GM11168 (cell line): ENCODE measurements at regions not wholly inside any gene's neighbourhood (a gene's known extent, or its start where the extent isn't known, plus 50 kb on each side); places are given as distances from the start of the nearest gene placed in this dataset.
"Not testable (repeated sequence)": the region's sequence is repeated elsewhere in the genome, so short reads cannot be mapped to it uniquely, and the experiment has no call there.

Experiments used
- in situ Hi-C: fragments of 300-500 bp; cut with MboI; formaldehyde crosslinking; loops from one replicate; pipeline ENCODE4 v1.12.0; 2022; ENCODE audit warnings: low sequenced_read_pairs; ENCODE audit not compliant: unreplicated experiment

DNA sequence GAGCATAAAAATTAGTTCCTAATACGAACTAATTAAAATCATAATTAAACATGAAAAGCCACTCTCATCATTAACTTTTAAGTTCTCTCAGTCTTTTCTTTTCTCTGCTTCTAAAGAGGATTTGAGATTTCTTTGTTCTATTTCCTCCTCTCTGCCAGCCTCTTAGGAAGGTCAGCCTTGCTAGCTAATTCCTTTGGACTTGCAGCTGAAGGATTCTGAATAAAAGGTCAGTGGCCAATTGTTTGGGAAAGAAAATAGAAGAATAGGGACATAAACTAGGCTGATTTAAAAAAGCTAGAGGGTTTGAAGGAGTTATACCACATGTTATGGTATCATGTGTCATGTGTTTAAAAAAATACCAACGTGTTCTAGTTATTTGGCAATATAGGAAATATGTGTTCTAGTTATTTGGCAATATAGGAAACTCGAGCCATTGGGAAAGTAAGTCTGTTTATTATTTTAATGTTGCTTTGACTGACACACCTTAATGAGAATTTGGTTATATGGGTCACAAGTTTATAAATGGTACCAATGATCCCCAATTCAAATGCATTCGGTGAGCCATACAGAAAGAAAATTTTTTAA, 1668.7 kb upstream of the PCDH7 start:
- in situ Hi-C loops, result no loop called here

DNA sequence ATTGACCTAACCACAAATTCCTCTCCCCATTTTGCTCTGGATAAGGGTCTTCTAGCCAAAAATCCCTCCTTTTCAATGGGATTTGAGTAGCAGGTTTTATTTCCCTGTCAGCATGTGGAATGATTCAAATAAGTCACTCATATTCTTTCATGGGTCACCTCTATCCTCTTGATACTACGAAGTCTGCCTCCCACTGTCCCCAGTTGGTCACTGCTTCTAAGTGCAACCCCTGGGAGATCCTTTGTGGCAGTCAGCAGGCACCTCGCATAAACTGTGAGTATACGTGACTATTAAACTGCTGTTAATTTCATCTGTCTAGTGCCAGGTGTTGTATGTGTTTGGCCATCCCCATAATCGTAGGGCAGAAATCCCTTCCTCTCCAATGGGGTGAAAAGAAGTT, 1667.9 kb upstream of the PCDH7 start:
- in situ Hi-C loops, result no loop called here

DNA sequence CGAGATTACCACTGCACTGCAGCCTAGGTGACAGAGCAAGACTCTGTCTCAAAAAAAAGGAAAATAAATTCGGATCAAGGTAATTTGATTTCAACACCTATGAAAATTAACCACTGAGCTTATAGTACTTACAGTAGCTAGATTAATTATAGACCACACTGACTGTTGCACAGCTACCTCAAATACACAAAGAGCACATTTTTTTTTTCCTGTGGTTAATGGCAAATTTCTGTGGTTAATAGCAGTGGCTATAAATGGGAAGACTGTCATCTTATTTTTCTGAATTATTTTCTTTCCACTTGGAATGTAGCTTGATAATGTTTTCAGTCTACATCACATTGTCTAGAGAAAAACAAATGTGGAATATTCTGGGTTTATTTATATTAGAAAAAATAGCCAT, 1661.6 kb upstream of the PCDH7 start:
- in situ Hi-C loops, result no loop called here

DNA sequence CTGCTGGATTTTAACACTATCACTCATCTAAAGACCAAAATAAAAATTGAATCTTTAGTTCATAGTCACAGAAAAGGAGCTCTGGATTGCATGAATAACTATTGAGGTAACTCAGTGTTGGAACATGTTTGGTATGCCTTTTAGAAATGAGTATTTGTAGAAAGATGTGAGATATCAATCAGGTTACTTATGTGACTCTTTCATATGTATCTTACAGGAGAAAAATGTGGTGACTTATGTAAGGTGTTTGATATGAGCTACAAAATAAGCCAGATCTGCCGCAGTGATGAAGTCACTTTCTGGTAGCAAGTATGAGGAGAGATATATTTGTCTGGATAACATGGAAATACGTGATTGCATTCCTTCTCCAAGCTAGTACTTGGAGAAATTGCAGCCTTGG, 1653.3 kb upstream of the PCDH7 start:
- in situ Hi-C loops, result no loop called here

DNA sequence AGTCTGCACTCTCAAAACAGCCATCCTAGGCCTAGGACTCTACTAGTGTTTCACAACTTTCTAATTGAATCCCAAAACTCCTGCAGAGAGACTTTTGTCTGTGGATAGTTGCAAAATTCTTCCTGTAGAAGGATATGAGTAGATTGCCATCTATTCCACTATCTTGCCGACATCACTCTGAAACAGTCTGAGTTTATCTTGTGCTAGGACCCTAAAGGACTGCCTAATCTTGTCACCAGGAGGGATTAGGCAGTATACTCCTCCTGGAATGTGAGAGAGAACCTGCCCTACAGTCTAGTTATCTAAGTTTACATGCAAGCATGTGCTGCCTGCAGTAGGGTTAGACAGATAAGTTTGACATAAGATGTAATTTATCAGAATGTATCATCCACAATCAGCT, 1646.6 kb upstream of the PCDH7 start:
- in situ Hi-C loops, result no loop called here

DNA sequence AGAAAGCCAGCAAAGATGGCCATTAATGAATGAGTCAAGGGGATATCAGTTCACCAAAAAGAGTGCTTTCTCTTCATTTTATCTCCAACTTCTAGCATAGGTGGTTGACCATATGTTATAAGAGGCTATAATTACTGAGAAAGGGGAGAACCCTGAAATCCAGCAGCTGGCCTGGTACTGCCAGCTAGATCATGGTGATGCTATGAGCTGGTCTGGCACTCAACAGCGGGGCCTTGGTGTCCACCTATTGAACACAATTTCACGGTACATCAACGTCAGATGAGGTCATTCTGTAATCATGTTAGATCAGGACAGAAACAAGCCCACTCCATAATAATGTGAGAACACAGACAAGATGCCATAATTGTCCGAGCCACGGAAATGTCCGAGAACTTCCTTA, 1644.8 kb upstream of the PCDH7 start:
- in situ Hi-C loops, result no loop called here

DNA sequence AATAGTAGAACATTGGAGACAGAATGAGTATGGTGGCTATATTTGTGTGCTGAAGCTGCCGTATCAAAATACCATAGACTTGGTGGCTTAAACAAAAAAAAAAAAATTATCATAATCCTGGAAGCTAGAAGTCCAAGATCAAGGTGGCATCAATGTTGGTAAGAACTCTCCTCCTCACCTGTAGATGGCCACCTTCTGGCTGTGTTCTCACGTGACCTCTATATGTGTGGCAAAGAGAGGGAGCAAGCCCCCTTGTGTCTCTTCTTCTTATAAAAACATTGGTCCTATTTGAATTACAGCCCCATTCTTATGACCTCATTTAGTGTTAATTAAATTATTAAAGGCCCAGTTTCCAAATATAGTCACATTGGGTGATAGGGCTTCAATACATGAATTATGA, 1640.9 kb upstream of the PCDH7 start:
- in situ Hi-C loops, result no loop called here

DNA sequence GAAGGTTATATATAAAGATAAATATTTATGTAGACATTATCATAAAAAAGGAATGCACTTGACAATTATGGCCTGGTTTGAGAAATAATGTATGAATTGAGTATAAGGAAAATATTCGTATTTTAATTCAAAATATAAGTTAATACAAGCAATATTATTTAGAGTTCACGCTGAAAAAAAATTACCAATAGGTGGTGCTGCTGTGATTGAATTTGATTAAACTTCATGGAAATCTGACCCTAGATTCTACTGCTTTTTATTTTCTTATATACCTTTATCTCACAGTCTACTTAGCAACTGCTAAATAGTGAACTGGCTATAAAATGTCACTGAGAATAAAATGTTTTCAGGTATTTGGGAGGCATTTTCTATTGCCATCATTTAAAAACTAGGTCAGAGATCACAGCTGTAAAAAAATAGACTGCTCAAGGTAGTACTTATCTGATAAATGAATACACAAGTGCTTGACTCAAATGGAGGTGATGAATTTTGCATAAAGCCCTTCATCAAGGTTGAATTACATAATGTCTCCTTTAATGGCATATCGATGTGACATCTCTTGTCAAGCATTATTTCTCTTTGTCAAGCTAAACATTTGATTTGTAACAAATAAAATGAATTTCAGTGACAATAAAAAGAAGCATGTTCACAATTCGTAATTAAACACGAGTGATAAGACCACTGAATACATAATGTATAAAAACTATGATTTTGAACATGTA, 1638.8 kb upstream of the PCDH7 start:
- in situ Hi-C loops, result no loop called here

DNA sequence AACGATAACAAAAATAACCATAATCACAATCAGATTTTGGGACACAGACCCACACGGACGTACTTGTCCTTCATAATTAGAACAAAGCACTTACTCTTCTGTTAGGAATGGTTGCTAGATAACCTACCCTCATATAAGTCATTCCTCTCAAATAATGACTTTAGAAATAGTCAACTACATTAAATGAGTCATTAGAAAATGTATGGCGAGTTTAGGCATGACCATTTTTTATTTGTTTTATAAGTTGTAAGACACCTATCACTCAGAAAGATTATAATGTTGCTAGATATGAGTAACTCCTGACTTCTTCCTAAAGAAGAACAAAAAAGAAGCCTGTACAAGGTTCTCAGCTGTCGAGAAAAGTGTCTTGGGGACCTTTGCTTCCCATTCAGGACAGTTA, 1637.5 kb upstream of the PCDH7 start:
- in situ Hi-C loops, result no loop called here

DNA sequence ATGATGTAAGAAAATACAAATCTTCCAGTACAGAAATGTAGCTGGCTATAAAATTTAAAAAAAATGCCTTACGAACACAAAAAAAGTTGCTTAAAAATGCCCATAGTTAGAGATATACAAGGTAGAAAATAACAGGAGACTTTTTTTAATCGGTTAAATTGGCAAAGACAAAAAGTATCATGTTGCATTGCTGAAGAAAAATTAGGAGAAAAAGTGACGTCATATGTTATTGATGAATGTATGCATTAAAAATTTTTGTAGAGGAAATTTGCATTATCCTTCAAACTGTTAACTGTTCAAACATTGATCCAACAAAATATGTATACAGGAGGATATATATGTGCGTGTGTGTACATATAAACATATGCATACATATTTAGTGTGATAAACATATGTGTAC, 1634.4 kb upstream of the PCDH7 start:
- in situ Hi-C loops, result no loop called here

DNA sequence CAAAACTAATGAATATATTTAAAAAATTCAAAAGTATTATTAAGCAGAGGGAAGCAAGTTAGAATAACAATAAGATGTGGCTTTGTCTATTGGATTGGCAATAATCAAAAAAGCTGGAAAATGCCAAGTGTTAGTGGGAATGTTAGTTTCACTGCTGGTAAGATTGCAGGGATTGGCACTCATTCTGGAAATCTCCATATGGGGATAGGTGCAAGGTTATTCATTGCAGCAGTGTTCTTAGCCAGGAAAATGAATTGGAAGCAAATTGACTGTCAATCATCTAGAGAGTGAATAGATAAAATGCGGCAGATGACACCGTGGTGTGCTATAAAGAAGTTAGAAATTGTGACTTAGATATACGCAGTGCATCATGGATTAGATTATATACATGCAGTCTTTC, 1615.5 kb upstream of the PCDH7 start:
- in situ Hi-C loops, result no loop called here

DNA sequence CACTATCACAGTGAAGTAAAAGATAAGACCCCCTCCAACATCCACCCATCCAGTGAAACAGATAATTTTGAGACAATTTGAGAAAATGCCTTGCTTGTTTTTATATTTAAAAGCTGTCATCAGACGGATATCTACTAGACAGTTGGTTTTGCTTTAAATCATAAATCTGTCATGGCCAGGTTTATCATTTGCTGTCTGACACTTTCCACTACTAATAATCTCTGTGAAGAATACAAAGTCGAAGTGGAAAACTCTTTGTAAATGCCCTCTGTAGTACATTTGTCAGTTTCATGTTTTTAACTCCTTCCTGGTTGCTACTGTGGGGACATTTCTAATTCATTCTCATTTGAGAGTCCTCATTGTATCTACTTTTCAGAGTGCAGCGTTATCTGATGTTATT, 1606.2 kb upstream of the PCDH7 start:
- in situ Hi-C loops, result no loop called here

DNA sequence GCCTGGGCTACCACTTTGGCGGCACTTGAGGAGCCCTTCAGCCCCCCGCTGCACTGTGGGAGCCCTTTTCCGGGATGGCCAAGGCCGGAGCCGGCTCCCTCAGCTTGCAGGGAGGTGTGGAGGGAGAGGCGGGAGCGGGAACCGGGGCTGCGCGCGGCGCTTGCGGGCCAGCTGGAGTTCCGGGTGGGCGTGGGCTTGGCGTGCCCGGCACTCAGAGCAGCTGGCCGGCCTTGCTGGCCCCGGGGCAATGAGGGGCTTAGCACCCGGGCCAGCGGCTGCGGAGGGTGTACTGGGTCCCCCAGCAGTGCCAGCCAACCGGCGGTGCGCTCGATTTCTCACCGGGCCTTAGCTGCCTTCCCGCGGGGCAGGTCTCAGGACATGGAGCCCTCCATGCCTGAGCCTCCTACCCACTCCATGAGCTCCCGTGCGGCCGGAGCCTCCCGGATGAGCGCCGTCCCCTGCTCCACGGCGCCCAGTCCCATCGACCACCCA, 1602.9 kb upstream of the PCDH7 start:
- in situ Hi-C loops, result not testable (repeated sequence)

DNA sequence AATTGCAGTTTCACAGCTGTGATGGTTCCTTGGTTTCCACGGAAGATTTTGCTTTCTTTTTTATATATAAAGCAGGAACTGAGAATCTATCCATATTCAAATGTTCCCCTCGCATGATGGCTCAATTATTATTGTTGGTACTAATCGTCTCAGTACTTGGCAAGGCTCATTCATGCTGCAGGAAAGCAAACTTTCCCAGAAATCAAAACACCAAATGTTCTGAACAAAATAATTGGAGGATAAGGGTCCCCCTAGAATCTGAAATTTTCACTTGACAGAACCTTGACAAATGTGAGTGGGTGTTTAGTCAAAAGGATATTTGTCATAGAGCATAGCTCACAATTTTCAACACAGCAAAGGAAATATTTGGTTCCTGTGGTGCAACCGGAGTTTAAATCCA, 1598.6 kb upstream of the PCDH7 start:
- in situ Hi-C loops, result no loop called here

DNA sequence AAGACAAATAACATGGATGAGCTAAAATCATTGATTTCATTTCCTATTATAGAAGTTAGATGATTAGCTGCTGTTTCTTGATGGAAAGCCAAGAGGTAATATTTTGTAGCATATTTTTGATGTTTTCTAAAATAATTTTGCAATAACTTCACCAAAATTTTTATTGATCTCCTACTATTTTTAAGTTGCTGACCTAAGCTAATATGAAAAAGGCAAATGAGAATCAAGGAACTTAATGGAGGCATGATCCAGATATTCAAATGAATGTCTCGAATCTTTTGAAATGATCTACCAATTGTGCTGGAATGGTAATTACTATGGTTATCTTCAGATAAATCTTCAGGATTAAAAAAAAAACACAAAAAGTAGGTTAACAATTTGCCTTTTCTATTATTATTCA, 1591.4 kb upstream of the PCDH7 start:
- in situ Hi-C loops, result no loop called here

DNA sequence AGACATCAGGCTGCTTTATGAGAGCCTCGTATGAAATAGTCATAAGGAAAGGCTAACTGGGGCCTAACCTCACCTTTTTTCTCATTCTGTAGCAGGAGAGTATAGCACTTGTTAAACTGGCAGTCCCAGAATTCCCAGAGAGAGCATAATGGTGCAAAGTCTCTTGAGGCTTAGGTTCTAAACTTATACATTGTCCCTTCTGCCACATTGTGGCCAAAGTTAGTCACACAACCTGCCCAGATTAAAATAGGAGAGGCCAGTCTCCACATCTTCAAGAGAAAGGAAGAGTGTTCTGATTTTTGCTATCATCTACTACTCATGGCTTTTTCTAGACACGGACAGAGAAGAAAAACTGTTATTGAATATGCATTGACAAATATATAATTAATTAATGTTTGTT, 1588.9 kb upstream of the PCDH7 start:
- in situ Hi-C loops, result no loop called here

DNA sequence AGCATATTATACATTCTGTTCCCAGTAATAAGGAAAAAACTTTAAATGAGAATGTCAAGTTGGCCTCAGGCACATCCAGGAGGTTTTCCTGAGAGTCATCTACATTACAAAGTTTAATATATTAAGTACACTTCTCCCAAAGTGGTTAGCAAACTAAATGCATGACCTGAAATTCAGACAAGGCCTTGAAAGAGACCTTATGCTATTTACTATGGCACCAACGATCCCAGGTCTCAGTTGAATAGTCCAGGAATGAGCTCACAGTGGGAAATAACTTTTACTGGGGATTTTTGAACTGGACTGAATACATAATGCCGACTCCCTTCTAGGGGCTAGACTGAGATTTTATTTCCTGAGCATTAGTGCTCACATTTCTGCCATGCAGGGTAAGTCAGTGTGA, 1577.5 kb upstream of the PCDH7 start:
- in situ Hi-C loops, result no loop called here

DNA sequence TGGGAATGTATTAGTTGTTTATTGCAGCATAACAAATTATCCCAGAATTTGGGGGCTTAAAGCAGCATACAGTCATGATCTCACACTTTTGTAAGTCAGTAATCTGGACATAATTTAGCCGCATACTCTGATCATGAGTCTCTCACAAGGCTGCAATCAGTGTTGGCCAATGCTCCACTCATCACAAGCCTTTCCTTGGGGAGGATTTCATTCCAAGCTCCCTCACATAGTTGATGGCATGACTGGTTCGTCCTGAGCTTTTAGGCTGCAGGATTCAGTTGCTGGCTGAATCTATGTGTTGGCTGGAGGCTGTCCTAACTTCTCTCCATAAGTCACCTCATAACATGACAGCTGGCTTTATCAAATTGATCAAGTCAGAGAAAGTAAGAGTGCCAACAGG, 1568.6 kb upstream of the PCDH7 start:
- in situ Hi-C loops, result no loop called here

DNA sequence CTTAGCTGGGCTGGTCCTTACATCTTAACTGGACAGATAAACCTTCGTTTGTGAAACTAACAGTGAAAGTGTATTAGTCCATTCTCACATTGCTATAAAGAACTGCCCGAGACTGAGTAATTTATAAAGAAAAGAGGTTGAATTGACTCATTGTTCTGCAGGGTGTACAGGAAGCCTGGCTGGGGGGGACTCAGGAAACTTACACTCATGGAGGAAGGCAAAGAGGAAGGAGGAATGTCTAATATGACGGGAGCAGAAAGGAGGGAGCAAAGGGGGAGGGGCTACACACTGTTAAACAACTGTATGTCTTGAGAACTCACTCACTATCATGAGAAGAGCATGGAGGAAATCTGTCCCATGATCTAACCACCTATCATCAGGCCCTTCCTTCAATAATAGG, 1566.5 kb upstream of the PCDH7 start:
- in situ Hi-C loops, result no loop called here

DNA sequence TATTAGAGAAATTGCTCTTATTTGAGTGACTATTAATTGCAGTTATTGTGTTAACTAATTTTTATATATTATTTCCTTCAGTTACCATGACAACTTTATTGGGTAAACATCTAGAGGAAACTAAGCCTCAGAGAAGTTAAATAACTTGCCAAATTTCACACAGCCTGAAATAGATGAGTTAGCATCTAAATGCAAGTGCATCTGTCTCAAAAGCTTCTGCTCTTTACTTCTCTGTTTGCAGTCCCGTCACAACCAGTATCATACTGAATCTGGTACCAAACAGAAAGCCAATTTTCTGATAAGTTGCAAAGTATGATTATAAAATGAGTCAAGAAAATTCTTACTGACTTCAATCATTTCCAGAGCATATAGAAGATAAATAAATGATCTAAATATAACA, 1544.9 kb upstream of the PCDH7 start:
- in situ Hi-C loops, result no loop called here

DNA sequence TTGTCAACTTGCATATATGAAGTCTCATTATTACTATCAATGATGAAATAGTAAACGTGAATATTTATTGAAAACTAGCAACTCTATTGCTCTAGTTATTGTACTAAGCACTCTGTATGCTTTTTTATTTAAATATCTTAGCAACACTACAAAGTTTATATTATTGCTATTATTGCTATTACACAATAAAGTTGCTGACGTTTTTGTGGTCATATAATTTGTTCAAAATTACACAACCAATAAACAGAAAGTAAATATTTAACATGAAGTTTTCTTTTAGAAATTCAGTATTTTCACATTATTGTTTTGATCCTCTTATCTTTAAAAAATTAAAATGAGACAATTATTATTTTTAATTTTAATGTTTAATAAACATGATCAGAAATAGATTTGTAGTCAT, 1521.1 kb upstream of the PCDH7 start:
- in situ Hi-C loops, result no loop called here

DNA sequence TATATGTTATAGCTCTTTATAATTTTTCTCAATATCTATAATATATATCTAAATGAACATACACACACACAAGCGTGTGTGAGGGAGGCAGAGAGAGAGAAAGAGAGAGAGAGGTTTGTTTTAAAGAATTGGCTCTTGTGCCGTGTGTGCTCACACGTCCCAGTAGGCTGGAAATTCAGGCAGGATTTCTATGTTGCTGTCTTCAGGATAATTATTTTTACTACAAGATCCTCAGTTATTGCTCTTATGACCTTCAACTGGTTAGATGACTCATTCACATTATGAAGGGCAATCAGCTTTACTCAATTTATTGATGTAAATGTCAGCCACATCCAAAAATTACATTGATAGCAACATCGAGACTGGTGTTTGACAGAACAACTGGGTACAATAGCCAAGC, 1520.7 kb upstream of the PCDH7 start:
- in situ Hi-C loops, result no loop called here
